ENCODE measurements at regions not wholly inside any gene's neighbourhood (a gene's known extent, or its start where the extent isn't known, plus 50 kb on each side); places are given as distances from the start of the nearest gene placed in this dataset.

GRCh38 chr16:6678586-6678985, 654.1 kb upstream of the RBFOX1 start:
- TF ChIP-seq EGR1 (IDR thresholded peaks at IDR 0.05) (no peak), CEBPB (IDR thresholded peaks at IDR 0.05) (no peak), MAX (IDR thresholded peaks at IDR 0.05) (no peak), USF1 (IDR thresholded peaks at IDR 0.05) (no peak), EP300 (IDR thresholded peaks at IDR 0.05; ENCODE audit: borderline replicate concordance) (no peak), YY1 (IDR thresholded peaks at IDR 0.05; ENCODE audit: low read depth) (no peak)

All from Ishikawa (cell line).